ENCODE measurements at regions not wholly inside any gene's neighbourhood (a gene's known extent, or its start where the extent isn't known, plus 50 kb on each side); places are given as distances from the start of the nearest gene placed in this dataset.

GRCh38 chr7:82594665-82595064 is 151.1 kb upstream of the CACNA2D1 start:
- TF ChIP-seq POLR2A (IDR thresholded peaks at IDR 0.05; ENCODE audit: low read depth, low read length) (no peak), FOS (IDR thresholded peaks at IDR 0.05; ENCODE audit: borderline replicate concordance, insufficient read depth, low read length) (no peak), EZH2 (IDR thresholded peaks at IDR 0.05; ENCODE audit: borderline replicate concordance, low read depth, low read length, severe bottlenecking) (no peak), POLR2AphosphoS5 (IDR thresholded peaks at IDR 0.05; ENCODE audit: insufficient read depth, low read depth, low read length) (no peak), GATA2 (IDR thresholded peaks at IDR 0.05; ENCODE audit: insufficient read depth, insufficient read length, low read depth, low read length) (no peak), JUN (IDR thresholded peaks at IDR 0.05; ENCODE audit: borderline replicate concordance, insufficient read depth, insufficient read length, low read depth) (no peak), MYC (IDR thresholded peaks at IDR 0.05; ENCODE audit: low read depth, low read length) (no peak)
- TF ChIP-seq, protein P1, sequence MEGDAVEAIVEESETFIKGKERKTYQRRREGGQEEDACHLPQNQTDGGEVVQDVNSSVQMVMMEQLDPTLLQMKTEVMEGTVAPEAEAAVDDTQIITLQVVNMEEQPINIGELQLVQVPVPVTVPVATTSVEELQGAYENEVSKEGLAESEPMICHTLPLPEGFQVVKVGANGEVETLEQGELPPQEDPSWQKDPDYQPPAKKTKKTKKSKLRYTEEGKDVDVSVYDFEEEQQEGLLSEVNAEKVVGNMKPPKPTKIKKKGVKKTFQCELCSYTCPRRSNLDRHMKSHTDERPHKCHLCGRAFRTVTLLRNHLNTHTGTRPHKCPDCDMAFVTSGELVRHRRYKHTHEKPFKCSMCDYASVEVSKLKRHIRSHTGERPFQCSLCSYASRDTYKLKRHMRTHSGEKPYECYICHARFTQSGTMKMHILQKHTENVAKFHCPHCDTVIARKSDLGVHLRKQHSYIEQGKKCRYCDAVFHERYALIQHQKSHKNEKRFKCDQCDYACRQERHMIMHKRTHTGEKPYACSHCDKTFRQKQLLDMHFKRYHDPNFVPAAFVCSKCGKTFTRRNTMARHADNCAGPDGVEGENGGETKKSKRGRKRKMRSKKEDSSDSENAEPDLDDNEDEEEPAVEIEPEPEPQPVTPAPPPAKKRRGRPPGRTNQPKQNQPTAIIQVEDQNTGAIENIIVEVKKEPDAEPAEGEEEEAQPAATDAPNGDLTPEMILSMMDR (IDR thresholded peaks at IDR 0.05; ENCODE audit: extremely low read depth in 1 of 2, insufficient read depth in 1 of 2, low read depth in 1 of 2, low read length in 2 of 2): no peak
- TF ChIP-seq, protein P2, sequence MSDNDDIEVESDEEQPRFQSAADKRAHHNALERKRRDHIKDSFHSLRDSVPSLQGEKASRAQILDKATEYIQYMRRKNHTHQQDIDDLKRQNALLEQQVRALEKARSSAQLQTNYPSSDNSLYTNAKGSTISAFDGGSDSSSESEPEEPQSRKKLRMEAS (IDR thresholded peaks at IDR 0.05; ENCODE audit: insufficient read depth, insufficient read length): no peak
- Histone ChIP-seq H3K4me2 (ENCODE audit: insufficient read depth, low read length) (peak overlapping the region; percentile 74), H3K4me1 (ENCODE audit: control insufficient read depth, extremely low read depth, insufficient read depth, low read length) (peaks cover 36% of the 10 kb centered on the region), H3K79me2 (ENCODE audit: control insufficient read depth, insufficient read depth, low read length) (no peaks in the 10 kb centered on the region), H2AFZ (ENCODE audit: low read depth, low read length) (peak overlapping the region; percentile 84), H3K27me3 (ENCODE audit: control insufficient read depth in 2 of 2, insufficient read depth in 2 of 2, low read length in 2 of 2) (no peaks in the 10 kb centered on the region), H3K9me3 (replicated peaks; ENCODE audit: control insufficient read depth, insufficient read depth, low read length) (no peaks in the 10 kb centered on the region), H3K4me3 (replicated peaks in 1 of 3; ENCODE audit: insufficient read depth in 1 of 3, low read depth in 1 of 3, low read length in 3 of 3) (peak overlapping the region in 1 of 3 experiments; percentile 31), H3K9me1 (replicated peaks; ENCODE audit: control insufficient read depth, extremely low read depth, insufficient read depth, low read length) (no peaks in the 10 kb centered on the region), H4K20me1 (replicated peaks; ENCODE audit: control insufficient read depth, extremely low read depth, insufficient read depth, low read length) (no peaks in the 10 kb centered on the region), H3K27ac (ENCODE audit: insufficient read depth, low read depth, low read length) (peak overlapping the region; percentile 73), H3K9ac (replicated peaks; ENCODE audit: extremely low read depth, insufficient read depth, low read length) (peak overlapping the region; percentile 54), H3K36me3 (ENCODE audit: control insufficient read depth in 2 of 2, extremely low read depth in 1 of 2, insufficient read depth in 2 of 2, low read length in 2 of 2) (no peaks in the 10 kb centered on the region)
- CTCF ChIA-PET: interaction anchor here (0.9 to 2.3 kb wide), 6 partner anchors 10 to 1125 kb away, joined by 3 to 10 read pairs (median 8); no protein-coding TSS in a partner anchor
- intact Hi-C loops (cut with micrococcal nuclease) (loop anchor here (1.0 to 5.0 kb wide), 4 partner anchors 265 to 1097 kb away; no protein-coding TSS in a partner anchor), dilution Hi-C loops (cut with MboI; ENCODE audit: extremely low pct_ligation_motif_present, low sequenced_read_pairs) (no loop called here)
- POLR2A ChIA-PET: no interaction called here
- peak; percentile 18 for FAIRE-seq
- BruUV-seq (replicated peaks): no TSS peak
- peak; percentile 59 for DNase-seq (ENCODE audit: low read depth, low spot score)
